ENCODE measurements at regions not wholly inside any gene's neighbourhood (a gene's known extent, or its start where the extent isn't known, plus 50 kb on each side); places are given as distances from the start of the nearest gene placed in this dataset.
"Not testable (repeated sequence)": the region's sequence is repeated elsewhere in the genome, so short reads cannot be mapped to it uniquely, and the experiment has no call there.

DNA sequence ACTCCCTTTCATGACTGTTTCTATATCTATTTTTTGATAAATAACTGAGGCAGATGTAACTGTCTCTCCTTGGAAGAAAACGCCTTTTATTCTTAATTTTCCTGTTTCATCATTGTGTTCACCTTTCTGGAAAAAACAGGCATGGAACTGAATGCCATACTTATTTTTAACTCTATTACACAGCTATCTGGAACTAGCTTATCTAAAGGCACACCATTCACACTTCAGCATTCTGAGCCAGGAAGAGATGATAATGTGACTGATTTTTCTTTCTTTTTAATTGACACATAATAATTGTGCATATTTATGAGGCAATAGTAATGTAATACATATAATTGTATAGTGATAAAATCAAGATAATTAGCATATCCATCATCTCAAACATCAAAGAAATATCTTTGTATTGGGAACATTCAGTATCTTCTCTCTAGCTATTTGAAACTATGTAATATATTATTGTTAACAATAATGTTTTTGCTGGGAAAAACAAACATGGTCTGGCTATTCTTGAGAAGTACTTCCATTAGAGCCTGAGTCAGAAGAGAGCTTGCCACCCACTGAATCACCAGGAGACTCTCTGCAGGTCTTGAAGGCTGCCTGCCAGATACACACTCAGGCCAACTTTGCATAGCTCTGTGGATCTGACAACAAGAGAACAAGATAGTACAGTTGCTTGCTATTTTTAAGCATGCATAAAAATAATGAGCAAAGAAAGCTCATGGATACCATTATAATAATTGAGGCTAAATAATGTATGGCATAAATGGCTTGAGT lies 501.0 kb upstream of the EDIL3 start:
- Mint-ChIP-seq H3K36me3 (no peaks in the 10 kb centered on the region), H3K4me1 (no peaks in the 10 kb centered on the region), H3K27ac (no peak overlapping the region), H3K9me3 (peaks cover 7% of the 10 kb centered on the region), H3K4me3 (no peak overlapping the region)
- no peak for DNase-seq (ENCODE audit: low spot score in 2 of 2)
- ATAC-seq, result no peak

DNA sequence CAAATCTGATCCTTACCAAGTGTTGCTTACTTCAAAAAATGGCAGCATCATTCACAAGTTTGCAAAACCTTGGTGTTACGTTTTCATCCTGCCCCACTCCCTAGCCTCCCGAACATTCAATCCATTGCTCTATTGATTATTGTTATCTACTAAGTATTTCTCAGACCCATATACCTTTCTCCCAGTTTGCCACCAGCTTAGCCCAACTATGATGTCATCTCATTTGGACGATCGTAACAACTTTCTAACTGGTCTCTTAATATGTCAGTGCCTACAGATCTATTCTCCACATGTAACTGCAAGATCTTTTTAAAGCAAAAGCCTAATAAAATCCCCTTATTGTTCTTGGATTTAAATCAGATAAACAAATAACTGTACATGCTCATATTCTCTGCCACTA lies 497.1 kb upstream of the EDIL3 start:
- H3K9me3 Mint-ChIP-seq, result peaks cover 10% of the 10 kb centered on the region
- H3K27ac Mint-ChIP-seq, result no peak overlapping the region
- ATAC-seq, result no peak
- H3K4me3 Mint-ChIP-seq, result no peak overlapping the region
- no peak for DNase-seq (ENCODE audit: low spot score in 2 of 2)
- H3K4me1 Mint-ChIP-seq, result no peaks in the 10 kb centered on the region
- H3K36me3 Mint-ChIP-seq, result no peaks in the 10 kb centered on the region

DNA sequence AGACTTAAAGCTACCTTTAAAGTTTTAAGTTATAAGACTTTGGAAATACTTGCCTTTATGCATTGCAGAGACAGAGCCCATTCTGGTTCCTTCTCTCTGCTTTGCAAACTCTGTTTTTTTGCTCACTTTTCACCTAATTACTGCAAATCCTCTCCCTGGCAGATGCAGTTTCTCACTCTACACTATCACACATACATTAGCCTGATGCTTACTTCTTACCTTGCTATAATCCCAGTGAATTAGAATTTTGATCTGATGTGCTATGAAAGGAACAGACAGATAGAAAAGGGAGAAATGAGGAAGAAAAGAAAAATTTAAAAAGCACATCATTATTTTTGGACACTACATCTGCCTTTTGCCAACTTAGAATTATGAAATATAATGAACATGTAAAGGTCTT lies 489.5 kb upstream of the EDIL3 start:
- H3K9me3 Mint-ChIP-seq, result peaks cover 18% of the 10 kb centered on the region

DNA sequence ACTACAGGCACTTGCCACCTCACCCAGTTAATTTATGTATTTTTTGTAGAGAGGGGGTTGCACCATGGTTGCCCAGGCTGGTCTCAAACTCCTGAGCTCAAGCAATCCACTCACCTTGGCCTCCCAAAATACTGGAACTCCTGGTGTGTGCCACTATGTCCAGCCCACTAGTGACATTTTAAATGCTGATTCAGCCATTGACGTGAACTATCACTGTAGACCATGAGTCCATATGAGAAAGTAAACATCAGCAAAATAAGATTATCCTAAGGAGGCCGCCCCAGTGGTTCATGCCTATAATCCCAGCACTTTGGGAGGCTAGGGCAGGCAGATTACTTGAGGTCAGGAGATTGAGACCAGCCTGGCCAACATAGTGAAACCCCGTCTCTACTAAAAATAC lies 488.1 kb upstream of the EDIL3 start:
- Mint-ChIP-seq H3K9me3 (peaks cover 24% of the 10 kb centered on the region), H3K4me3 (no peak overlapping the region), H3K4me1 (no peaks in the 10 kb centered on the region), H3K36me3 (no peaks in the 10 kb centered on the region), H3K27ac (no peak overlapping the region)
- ATAC-seq (no peak), DNase-seq (ENCODE audit: low spot score in 2 of 2) (no peak)

More for the DNA sequence above, 489.5 kb upstream of the EDIL3 start:
- no peaks in the 10 kb centered on the region for H3K36me3 Mint-ChIP-seq
- H3K4me3 Mint-ChIP-seq, result no peak overlapping the region
- ATAC-seq, result no peak
- H3K27ac Mint-ChIP-seq, result no peak overlapping the region
- no peak for DNase-seq (ENCODE audit: low spot score in 2 of 2)
- no peaks in the 10 kb centered on the region for H3K4me1 Mint-ChIP-seq

DNA sequence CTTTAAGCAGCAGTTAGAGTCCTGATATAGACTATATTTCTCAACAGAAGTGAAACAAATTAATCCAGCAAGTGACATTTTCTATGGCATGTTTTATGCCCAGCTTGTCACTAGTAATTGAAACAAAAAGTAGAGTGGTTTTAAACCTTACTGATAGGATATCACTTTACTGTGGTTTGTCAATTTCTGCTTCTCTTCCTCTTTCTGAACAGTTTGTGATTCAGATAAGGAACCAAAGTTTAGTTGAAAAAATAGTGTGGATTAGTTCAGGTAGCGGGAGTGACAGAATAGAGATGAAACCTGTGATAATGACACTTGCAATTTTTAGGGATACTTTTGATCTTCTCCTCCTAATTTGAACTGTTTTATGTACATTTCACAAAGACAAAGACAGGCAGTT lies 485.7 kb upstream of the EDIL3 start:
- ATAC-seq (no peak), DNase-seq (ENCODE audit: low spot score in 2 of 2) (no peak)
- H3K4me3 Mint-ChIP-seq, result no peak overlapping the region
- peaks cover 18% of the 10 kb centered on the region for H3K9me3 Mint-ChIP-seq
- H3K4me1 Mint-ChIP-seq, result no peaks in the 10 kb centered on the region
- H3K36me3 Mint-ChIP-seq, result no peaks in the 10 kb centered on the region
- H3K27ac Mint-ChIP-seq, result no peak overlapping the region

DNA sequence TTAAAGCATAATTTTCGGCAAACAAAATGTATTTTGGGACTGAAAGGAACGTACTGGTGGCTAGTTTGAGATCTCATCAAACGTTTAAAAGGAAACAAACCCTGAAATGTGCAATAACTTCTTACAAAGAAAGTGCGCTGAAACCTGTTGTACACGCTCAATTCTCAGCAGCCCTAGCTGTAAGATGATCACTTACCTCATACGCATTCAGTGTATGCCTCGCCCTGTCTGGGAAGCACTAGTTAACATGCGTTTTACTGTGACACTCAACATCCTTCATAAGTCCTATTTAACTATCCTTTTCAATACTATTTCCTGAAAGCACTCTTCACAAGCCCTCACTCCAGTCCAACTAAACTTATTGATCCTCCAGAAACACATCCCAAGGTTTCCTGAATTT lies 485.0 kb upstream of the EDIL3 start:
- no peak overlapping the region for H3K4me3 Mint-ChIP-seq
- H3K4me1 Mint-ChIP-seq, result no peaks in the 10 kb centered on the region
- no peaks in the 10 kb centered on the region for H3K36me3 Mint-ChIP-seq
- no peak overlapping the region for H3K27ac Mint-ChIP-seq
- ATAC-seq, result no peak
- H3K9me3 Mint-ChIP-seq, result peaks cover 21% of the 10 kb centered on the region
- no peak for DNase-seq (ENCODE audit: low spot score in 2 of 2)

DNA sequence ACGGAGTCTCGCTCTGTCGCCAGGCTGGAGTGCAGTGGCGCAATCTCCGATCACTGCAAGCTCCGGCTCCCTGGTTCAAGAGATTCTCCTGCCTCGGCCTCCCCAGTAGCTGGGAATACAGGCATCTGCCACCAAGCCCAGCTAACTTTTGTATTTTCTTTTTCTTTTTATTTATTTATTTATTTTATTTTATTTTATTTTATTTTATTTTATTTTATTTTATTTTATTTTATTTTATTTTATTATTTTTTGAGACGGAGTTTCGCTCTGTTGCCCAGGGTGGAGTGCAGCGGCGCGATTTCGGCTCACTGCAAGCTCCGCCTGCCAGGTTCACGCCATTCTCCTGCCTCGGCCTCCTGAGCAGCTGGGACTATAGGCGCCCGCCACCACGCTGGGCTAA lies 479.3 kb upstream of the EDIL3 start:
- not testable (repeated sequence) for H3K4me1 Mint-ChIP-seq; H3K27ac Mint-ChIP-seq; H3K4me3 Mint-ChIP-seq; H3K36me3 Mint-ChIP-seq; ATAC-seq; DNase-seq (ENCODE audit: low spot score in 2 of 2)
- peaks cover 32% of the 10 kb centered on the region for H3K9me3 Mint-ChIP-seq

DNA sequence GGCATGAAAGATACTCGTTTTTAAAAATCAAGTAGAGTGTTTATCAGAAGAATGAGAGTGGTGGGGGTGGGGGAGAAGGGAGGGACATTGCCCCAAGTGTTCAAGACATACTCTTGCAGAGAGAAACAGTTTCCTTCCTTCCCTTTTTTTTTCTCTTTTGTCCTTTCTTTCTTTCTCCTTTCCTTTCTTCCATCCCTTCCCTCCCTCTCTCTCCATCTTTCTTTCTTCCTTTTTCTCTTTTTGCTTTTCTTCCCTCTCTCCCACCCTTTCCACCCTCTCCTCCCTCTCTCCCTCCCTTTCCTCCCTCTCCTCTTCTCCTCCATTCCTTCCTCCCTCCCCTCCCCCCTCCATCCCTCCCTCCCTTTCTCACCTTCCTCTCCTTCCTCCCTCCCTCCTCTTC lies 478.3 kb upstream of the EDIL3 start:
- no peak overlapping the region for H3K4me3 Mint-ChIP-seq
- ATAC-seq, result no peak

DNA sequence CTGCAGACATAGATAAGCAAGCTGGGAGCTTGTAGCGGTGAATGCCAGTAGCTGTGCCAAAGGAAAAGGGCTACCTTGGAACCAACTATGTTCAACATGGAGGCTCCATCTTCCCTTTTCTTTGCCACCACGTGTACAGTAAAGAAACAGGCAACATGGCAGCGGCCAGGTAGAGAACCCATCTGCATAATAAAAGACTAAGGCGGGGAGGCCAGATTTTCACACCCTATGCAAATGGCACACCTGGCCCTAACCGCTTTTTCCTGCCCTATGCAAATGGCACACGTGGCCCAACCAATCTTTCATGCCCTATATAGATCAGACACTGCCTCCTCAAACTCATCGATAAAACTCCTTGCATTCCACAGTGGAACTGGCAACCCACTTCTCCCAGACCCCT lies 477.5 kb upstream of the EDIL3 start:
- Mint-ChIP-seq H3K4me1 (no peaks in the 10 kb centered on the region), H3K4me3 (no peak overlapping the region), H3K9me3 (peaks cover 28% of the 10 kb centered on the region), H3K36me3 (no peaks in the 10 kb centered on the region), H3K27ac (no peak overlapping the region)
- ATAC-seq (no peak), DNase-seq (ENCODE audit: low spot score in 2 of 2) (no peak)

More for the DNA sequence above, 478.3 kb upstream of the EDIL3 start:
- no peaks in the 10 kb centered on the region for H3K36me3 Mint-ChIP-seq
- H3K27ac Mint-ChIP-seq, result no peak overlapping the region
- no peak for DNase-seq (ENCODE audit: low spot score in 2 of 2)
- H3K4me1 Mint-ChIP-seq, result no peaks in the 10 kb centered on the region
- peaks cover 28% of the 10 kb centered on the region for H3K9me3 Mint-ChIP-seq

DNA sequence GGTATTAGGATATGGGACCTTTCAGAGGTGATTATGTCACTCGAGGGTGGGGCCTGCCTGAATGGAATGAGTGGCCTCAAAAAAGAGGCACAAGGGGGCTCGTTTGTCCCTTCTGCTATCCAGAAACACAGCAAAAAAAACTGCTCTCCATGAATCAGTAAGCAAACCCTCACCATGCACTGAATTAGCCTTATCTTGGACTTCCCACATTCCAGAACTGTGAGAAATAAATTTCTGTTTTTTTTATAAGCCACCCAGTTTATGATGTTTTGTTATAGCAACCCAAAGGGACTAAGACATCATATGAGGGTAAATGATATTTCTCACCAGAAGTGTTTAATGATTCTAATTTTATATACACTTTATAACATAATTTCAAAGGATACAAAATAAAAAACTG lies 476.6 kb upstream of the EDIL3 start:
- DNase-seq (ENCODE audit: low spot score in 2 of 2) (no peak), ATAC-seq (no peak)
- Mint-ChIP-seq H3K9me3 (peaks cover 25% of the 10 kb centered on the region), H3K27ac (no peak overlapping the region), H3K36me3 (no peaks in the 10 kb centered on the region), H3K4me1 (no peaks in the 10 kb centered on the region), H3K4me3 (no peak overlapping the region)

DNA sequence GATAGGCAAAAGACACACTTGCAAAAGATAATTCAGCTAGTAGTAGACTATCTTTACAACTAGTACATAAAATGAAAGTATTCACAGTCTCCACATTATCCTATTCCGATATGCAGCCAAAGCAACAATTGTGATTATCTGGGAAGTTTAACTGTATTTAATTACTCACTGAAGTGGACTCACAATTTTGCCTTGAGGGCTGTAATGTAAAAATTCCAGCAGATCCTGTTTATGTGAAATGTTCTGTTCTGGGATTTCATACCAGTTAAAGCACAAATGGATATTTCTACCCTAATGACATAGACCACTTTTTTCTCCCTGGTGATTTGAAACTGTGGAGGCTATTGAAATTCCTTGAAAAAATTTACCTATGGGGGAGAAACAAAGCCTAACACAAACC lies 474.4 kb upstream of the EDIL3 start:
- ATAC-seq (no peak), DNase-seq (ENCODE audit: low spot score in 2 of 2) (no peak)
- no peak overlapping the region for H3K4me3 Mint-ChIP-seq
- H3K4me1 Mint-ChIP-seq, result no peaks in the 10 kb centered on the region
- H3K36me3 Mint-ChIP-seq, result no peaks in the 10 kb centered on the region
- no peak overlapping the region for H3K27ac Mint-ChIP-seq
- H3K9me3 Mint-ChIP-seq, result peaks cover 25% of the 10 kb centered on the region

DNA sequence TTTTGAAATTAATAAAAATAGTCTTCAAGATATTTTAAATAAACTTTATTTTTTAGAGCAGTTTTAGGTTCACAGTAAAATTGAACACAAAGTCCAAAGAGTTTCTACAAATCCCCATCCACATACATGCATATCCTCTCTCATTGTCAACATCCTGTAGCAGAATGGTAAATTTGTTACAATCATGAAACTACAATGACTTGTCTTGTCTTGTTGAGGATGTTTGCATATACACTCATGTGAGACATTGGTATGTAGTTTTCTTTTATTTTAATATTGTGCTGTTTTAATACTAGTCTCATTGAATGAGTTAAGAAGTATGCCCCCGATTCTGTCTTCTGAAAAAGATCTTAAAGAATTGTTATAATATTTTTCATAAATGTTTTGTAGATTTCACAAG lies 447.0 kb upstream of the EDIL3 start:
- no peaks in the 10 kb centered on the region for H3K4me1 Mint-ChIP-seq
- H3K36me3 Mint-ChIP-seq, result no peaks in the 10 kb centered on the region
- ATAC-seq (no peak), DNase-seq (ENCODE audit: low spot score in 2 of 2) (no peak)
- H3K4me3 Mint-ChIP-seq, result no peak overlapping the region
- H3K9me3 Mint-ChIP-seq, result peaks cover 6% of the 10 kb centered on the region
- no peak overlapping the region for H3K27ac Mint-ChIP-seq

DNA sequence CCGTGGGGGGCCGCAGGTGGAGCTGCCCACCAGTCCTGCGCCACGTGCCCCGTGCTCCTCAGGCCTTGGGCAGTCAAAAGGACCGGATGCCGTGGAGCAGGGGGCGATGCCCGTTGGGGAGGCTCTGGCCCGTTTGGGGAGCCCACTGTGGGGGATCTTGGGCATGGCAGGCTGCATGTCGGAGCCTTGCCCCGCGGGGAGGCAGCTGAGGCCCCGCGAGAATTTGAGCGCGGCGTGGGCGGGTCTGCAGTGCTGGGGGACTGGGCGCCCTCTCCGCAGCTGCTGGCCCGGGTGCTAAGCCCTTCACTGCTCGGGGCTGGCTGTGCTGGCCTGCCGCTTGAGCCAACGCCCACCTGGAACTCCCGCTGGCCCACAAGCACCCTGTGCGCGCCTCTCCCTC lies 445.6 kb upstream of the EDIL3 start:
- no peak overlapping the region for H3K4me3 Mint-ChIP-seq
- ATAC-seq (no peak), DNase-seq (ENCODE audit: low spot score in 2 of 2) (no peak)
- H3K27ac Mint-ChIP-seq, result no peak overlapping the region
- H3K36me3 Mint-ChIP-seq, result no peaks in the 10 kb centered on the region
- H3K4me1 Mint-ChIP-seq, result no peaks in the 10 kb centered on the region
- peaks cover 6% of the 10 kb centered on the region for H3K9me3 Mint-ChIP-seq

DNA sequence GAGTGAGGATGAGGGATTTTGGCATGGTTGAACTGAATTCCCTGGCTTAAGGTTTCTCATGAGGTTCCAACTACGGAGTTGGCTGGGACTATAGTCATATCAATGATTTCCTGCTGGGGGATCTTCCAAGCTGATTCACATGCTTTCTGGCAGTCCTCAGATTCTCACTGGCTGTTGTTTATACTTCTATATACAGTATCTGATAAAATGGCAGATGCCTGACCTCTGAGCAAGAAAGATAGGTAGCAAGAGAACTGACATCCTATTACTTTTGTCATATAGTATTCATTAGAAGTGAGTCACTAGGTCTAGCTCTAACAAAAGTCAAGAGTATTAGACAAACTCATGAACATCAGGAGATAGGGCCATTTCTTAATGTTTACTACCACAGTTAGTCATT lies 440.9 kb upstream of the EDIL3 start:
- H3K36me3 Mint-ChIP-seq, result no peaks in the 10 kb centered on the region
- ATAC-seq (no peak), DNase-seq (ENCODE audit: low spot score in 2 of 2) (no peak)
- peaks cover 4% of the 10 kb centered on the region for H3K9me3 Mint-ChIP-seq
- no peaks in the 10 kb centered on the region for H3K4me1 Mint-ChIP-seq
- no peak overlapping the region for H3K27ac Mint-ChIP-seq
- no peak overlapping the region for H3K4me3 Mint-ChIP-seq

DNA sequence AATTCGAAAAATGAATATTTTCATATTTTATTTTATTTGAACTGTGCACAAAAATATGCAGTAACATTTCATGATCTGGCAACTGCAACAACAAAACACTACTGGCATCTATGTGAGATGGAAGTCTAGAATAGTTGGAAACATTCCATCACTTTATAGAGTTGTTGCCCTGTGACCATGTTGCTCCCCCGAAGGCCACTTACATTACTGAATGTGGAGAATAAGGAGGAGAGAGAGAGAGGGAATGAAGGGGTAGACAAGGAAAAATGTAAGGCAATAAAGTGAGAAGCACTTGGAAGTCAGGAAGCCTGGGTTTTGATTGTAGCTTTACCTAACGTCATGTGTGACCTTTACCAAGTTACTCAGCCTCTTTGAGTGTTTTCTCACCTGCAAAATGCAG lies 437.2 kb upstream of the EDIL3 start:
- H3K9me3 Mint-ChIP-seq, result peaks cover under 1% of the 10 kb centered on the region
- DNase-seq (ENCODE audit: low spot score in 2 of 2), result no peak
- ATAC-seq, result no peak
- H3K36me3 Mint-ChIP-seq, result no peaks in the 10 kb centered on the region
- H3K27ac Mint-ChIP-seq, result no peak overlapping the region
- no peaks in the 10 kb centered on the region for H3K4me1 Mint-ChIP-seq
- no peak overlapping the region for H3K4me3 Mint-ChIP-seq

DNA sequence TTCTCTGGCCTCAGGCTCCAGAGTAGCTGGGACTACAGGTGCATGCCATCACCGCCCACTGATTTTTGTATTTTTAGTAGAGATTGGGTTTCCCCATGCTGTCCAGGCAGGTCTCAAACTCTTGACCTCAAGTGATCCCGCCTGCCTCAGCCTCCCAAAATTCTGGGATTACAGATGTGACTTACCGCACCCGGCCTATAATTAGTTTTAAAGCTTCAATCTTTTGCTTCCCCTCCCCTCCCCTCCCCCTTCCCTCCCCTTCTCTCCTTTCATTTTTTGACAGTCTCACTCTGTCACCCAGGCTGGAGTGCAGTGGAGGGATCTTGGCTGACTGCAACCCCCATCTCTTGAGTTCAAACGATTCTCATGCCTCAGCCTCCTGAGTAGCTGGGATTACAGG lies 433.3 kb upstream of the EDIL3 start:
- H3K36me3 Mint-ChIP-seq, result no peaks in the 10 kb centered on the region
- DNase-seq (ENCODE audit: low spot score in 2 of 2), result no peak
- no peak overlapping the region for H3K4me3 Mint-ChIP-seq
- peaks cover 5% of the 10 kb centered on the region for H3K9me3 Mint-ChIP-seq
- no peak for ATAC-seq
- H3K27ac Mint-ChIP-seq, result no peak overlapping the region
- H3K4me1 Mint-ChIP-seq, result no peaks in the 10 kb centered on the region
